Kidney epithelial cell (primary cell): ENCODE measurements at regions not wholly inside any gene's neighbourhood (a gene's known extent, or its start where the extent isn't known, plus 50 kb on each side); places are given as distances from the start of the nearest gene placed in this dataset.
"Not testable (repeated sequence)": the region's sequence is repeated elsewhere in the genome, so short reads cannot be mapped to it uniquely, and the experiment has no call there.

Experiments
- DNase-seq: peaks from one replicate; pipeline ENCODE4 v3.0.0-alpha.2; 2010; ENCODE audit warnings: low read depth
- H3K27me3 ChIP-seq: 2 replicates; pipeline ENCODE4 v1.6.0; 2011; ENCODE audit warnings: low read length; ENCODE audit not compliant: control insufficient read depth, insufficient read depth
- H3K36me3 ChIP-seq: 2 replicates; pipeline ENCODE4 v1.5.1; 2011; ENCODE audit warnings: low read length; ENCODE audit not compliant: control insufficient read depth, insufficient read depth
- H3K4me3 ChIP-seq: 2 replicates; pipeline ENCODE4 v1.5.1; 2011; ENCODE audit warnings: low read depth, mild to moderate bottlenecking, control low read depth, low read length
- CTCF ChIP-seq: IDR thresholded peaks from 2 replicates; pipeline ENCODE4 v1.5.1; 2011; ENCODE audit warnings: mild to moderate bottlenecking, moderate library complexity, low read length, control low read depth, inconsistent platforms; ENCODE audit not compliant: insufficient read depth, poor library complexity, severe bottlenecking

GRCh38 chr15:59762558-59762957 is 73.4 kb upstream of the BNIP2 start:
- Histone ChIP-seq H3K4me3 (no peak overlapping the region), H3K36me3 (no peaks in the 10 kb centered on the region), H3K27me3 (no peaks in the 10 kb centered on the region)
- no peak for TF ChIP-seq CTCF
- DNase-seq: no peak

- not testable (repeated sequence) for H3K36me3 ChIP-seq, H3K4me3 ChIP-seq, DNase-seq, H3K27me3 ChIP-seq
Measured at GRCh38 chr15:59760256-59760655, 71.1 kb upstream of the BNIP2 start.

GRCh38 chr15:59751552-59752413 is 62.7 kb upstream of the BNIP2 start:
- H3K4me3 ChIP-seq: no peak overlapping the region
- peak; percentile 5 for TF ChIP-seq CTCF
- no peaks in the 10 kb centered on the region for H3K27me3 ChIP-seq
- no peaks in the 10 kb centered on the region for H3K36me3 ChIP-seq
- DNase-seq: no peak

GRCh38 chr15:59746777-59747176 is 57.7 kb upstream of the BNIP2 start:
- Histone ChIP-seq H3K36me3 (no peaks in the 10 kb centered on the region), H3K4me3 (no peak overlapping the region), H3K27me3 (peaks cover 4% of the 10 kb centered on the region)
- no peak for DNase-seq
- TF ChIP-seq CTCF: no peak

GRCh38 chr15:59741274-59741906 is 52.3 kb upstream of the BNIP2 start:
- no peak for DNase-seq
- H3K4me3 ChIP-seq: no peak overlapping the region
- TF ChIP-seq CTCF: peak; percentile 23
- H3K36me3 ChIP-seq: no peaks in the 10 kb centered on the region
- H3K27me3 ChIP-seq: peaks cover 7% of the 10 kb centered on the region

- no peak for TF ChIP-seq CTCF
- peaks cover 7% of the 10 kb centered on the region for H3K27me3 ChIP-seq
- H3K36me3 ChIP-seq: no peaks in the 10 kb centered on the region
- H3K4me3 ChIP-seq: no peak overlapping the region
- no peak for DNase-seq
Measured at GRCh38 chr15:59739557-59740186, 50.6 kb upstream of the BNIP2 start.
